ENCODE measurements at regions not wholly inside any gene's neighbourhood (a gene's known extent, or its start where the extent isn't known, plus 50 kb on each side); places are given as distances from the start of the nearest gene placed in this dataset.
"Not testable (repeated sequence)": the region's sequence is repeated elsewhere in the genome, so short reads cannot be mapped to it uniquely, and the experiment has no call there.

DNA sequence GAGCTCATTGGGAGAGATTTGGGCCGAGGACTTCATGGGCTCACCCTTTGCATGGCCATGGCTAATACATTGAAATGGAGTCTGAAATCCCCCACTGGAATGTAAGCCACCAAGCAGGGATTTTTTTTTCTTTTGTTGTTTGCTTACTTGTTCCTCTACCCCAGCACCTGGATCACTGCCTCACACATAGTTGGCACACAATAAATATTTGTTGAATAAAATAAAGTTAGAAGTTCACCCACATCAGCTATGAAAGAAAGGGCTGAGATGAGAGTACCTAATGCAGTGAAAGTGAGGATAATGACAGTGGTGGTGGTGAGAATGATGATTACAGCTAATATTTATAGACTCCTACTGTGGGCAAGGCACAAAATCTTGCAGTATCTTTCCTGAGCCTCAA lies 98.1 kb upstream of the ANXA1 start:
- DNase-seq, result no peak

GRCh38 chr9:73050887-73051550 lies 98.2 kb upstream of the ALDH1A1 start:
- no peak for DNase-seq

- no peak for DNase-seq
Observed at GRCh38 chr9:73050065-73050816, 97.4 kb upstream of the ALDH1A1 start.

- no peak for DNase-seq
Observed at GRCh38 chr9:73049280-73049679, 96.4 kb upstream of the ALDH1A1 start.

- DNase-seq, result no peak
Observed at GRCh38 chr9:73046769-73047168, 93.9 kb upstream of the ALDH1A1 start.

DNA sequence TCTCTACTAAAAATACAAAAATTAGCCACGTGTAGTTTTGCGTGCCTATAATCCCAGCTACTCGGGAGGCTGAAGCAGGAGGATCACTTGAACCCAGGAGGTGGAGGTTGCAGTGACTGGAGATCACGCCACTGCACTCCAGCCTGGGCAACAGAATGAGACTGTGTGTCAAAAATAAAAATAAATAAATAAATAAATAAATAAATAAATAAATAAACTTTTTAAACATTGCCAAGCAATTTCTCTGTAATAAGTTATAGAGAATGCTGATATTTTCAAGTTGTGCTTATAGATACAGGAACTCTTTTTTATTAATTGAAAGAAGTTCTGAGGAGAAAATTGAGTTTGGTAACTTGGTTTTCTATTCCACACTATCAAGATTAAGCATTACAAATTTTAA lies 91.9 kb upstream of the ALDH1A1 start:
- DNase-seq, result not testable (repeated sequence)

DNA sequence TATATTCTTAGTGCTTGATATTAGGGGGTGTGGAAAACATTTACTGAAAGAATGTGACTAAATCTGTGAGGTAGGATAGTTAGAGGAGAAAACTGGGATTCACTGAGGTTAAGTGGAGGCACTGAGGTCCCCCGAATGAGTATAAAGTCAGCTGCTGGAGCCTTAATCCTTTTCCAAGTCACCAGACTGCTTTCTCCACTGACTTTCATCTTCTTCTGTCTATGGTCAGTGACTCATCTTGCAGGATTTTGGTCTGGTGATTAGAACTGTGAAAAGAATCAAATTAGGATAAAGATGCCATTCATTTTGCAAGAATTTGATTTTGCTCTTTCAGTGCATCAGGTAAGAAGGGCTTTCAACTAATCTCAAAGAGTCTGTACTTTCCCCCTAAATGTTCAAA lies 89.3 kb upstream of the ALDH1A1 start:
- no peak for DNase-seq

DNA sequence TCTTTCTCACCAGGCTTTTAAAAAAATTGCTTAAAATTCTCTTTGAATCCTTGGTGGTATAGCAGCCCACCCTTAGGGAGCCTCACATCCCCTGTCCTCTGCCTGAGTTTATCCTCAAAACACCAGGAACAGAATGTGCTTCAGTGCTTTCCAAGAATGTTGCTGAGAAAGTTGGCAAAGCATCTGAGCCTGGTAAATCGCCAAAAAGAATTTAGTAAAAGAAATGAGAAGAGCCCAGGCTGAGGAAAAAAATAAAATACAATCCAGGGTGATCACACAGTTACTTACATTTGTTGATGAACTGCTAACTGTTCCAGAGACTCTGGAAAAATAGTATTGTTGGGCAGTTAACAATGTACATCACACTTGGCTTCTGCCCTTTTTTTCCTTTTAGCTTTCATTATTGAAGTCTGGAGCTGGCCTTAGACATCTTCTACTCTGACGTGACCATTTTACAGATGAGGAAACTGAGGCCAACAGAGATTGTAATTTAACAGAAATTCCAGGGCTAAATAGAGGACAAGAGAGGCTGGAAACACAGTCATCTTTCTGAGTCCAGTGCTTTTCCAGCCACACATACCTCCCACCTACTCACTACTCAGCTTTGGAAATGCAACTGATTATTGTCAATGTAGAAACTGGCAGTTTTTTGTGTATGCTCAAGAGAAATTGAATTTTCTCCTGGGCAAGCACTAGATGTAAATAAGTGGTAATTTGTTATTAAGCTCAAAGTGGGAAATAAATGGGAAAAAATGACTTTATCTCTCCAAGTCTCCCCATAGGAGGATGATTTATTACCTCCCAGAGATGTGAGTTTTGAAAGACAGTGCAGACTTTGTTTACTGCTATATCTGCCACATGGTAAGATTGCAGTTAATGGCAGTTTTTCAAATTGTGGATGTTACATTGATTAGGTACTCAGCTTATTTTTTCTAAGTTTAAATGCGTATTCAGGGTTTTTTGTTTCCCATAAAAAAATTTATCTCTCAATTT lies 86.7 kb upstream of the ALDH1A1 start:
- DNase-seq, result no peak

DNA sequence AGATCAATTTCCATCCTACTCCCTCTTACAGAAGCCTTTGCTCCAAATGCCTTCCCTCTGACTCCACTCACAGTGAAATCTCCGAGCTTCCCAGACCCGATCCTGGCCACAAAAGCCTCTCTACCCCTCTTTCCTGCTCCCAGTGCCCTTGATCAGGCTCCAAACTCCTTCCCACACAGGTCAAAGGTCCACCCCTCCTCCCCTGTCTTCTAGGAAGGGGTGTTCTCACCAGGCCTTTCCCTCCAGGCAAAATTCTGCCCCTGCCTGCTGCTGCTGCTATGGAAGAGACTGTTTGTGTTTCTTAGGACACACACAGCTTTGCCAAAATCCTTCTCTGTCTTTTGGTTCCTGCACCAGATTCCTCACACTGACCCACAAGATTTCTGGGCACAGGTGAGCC lies 85.8 kb upstream of the ALDH1A1 start:
- no peak for DNase-seq

DNA sequence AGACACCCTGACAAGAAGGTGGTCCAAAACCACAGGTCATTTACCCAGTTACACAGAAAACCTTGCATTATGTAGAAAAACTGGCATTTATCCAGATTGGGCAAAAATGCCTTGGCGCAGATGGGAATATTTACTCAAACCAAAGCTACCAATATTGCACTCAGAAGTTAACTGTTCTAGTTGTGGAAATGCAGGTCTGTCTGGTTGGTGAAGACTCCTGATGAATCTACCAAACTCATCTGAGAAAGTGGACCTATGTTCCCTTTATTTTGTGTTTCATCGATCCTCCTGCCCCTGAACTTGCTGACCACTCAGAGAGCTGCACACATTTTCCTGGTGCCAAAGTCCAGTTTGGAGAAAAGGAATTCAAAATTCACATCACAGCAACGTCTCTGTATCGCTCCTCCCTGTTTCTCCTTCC lies 85.2 kb upstream of the ALDH1A1 start:
- DNase-seq, result no peak

DNA sequence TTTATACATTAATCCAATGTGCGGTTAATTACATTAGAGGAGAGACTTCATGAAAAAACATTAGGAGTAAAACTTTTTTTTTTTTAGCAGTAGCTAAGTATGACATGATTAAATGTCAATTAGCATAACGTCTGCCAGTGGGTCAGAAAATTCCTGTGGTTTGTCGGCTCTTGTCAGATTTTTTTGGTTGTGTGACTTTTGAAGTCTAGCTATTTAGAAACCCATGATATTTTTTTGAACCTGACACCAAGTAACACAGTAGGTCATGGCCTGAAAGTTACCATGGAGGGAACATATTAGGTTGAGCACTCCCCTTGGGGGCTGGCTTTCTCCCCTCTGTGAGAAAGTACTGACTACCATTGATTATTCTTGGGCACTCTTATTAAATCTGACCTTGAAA lies 84.8 kb upstream of the ALDH1A1 start:
- DNase-seq, result no peak

GRCh38 chr9:73034962-73035361 lies 82.1 kb upstream of the ALDH1A1 start:
- DNase-seq, result no peak

DNA sequence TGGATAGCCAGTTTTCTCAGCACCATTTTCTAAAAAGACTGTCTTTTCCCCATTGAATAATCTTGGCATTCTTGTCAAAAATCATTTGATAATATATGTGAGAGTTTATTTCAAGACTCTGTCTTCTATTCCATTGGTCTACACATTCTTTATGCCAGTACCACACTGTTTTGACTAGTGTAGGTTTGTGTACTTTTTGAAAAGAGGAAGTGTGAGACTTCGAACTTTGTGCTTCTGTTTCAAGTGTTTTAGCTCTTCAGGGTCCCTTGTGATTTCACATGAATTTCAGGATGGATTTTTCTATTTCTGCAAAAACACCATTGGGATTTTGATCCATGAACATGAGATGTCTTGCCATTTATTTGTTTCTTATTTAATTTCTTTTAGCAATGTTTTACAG lies 78.5 kb upstream of the ALDH1A1 start:
- no peak for DNase-seq

DNA sequence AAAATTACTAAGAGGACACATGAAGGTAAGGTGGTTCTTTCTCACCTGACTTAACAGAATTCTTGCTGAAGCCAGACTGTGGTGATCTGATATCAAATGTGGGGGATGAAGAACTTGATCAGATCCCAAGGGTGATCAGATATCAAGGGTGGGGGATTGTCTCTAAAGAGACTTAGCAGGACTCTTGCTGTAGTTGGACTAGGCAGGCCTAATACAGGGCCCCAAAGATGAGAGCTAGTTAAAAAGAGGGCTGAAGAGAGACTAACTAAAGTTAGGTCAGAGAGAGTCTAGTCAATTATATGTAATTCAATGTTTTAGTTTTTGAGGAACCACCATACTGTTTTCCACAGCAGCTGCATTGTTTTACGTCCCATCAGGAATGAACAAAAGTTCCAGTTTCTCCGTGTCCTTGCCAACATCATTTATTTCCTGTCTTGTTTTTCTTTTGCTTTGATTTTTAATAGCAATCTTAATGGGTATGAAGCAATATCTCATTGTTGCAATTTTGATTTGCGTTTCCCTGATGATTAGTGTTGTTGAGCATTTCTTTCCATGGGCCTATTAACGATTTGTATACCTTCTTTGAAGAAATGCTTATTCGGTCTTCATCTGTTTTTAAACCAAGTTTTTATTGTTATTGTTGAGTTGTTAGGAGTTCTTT lies 77.6 kb upstream of the ALDH1A1 start:
- no peak for DNase-seq

GRCh38 chr9:73029346-73029745 lies 76.5 kb upstream of the ALDH1A1 start:
- DNase-seq, result no peak

- DNase-seq, result no peak
Observed at GRCh38 chr9:73026375-73026774, 73.5 kb upstream of the ALDH1A1 start.

DNA sequence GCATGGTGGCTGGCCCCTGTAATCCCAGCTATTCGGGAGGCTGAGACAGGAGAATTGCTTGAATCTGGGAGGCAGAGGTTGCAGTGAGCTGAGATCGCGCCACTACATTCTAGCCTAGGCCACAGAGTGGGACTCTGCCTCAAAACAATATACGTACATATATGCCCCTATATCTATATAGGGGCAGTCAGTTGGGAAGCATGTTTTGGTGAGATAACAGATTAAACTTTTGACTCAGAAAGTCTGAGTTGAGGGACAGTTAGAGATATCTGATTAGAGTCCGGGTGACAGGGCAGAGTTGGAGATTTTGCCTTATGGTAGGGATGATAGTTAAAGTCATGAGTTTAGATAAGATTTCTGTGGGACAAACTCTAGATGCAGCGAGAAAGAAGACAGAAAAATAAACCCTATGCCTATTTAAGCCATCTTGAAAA lies 71.8 kb upstream of the ALDH1A1 start:
- DNase-seq, result no peak

- peak; percentile 64 for DNase-seq
Observed at GRCh38 chr9:73023025-73023541, 70.2 kb upstream of the ALDH1A1 start.

DNA sequence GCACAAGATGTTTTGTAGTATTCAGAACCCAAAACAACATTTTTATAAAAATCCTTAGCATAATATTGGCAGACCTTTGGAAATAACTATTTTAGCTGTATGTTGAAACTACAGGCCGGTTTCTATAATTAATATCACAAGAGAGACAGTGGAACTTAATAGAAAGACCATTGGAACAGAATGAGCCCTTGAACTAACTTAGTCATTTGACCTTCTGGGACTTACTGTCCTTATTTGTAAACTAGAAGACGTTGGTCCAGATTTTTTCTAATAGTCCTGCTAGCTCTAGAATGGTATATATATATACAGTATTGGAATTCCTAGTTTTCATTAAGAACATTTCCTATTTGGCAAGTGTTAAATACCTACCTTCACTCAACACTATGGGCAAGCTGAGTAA lies 69.5 kb upstream of the ALDH1A1 start:
- no peak for DNase-seq

DNA sequence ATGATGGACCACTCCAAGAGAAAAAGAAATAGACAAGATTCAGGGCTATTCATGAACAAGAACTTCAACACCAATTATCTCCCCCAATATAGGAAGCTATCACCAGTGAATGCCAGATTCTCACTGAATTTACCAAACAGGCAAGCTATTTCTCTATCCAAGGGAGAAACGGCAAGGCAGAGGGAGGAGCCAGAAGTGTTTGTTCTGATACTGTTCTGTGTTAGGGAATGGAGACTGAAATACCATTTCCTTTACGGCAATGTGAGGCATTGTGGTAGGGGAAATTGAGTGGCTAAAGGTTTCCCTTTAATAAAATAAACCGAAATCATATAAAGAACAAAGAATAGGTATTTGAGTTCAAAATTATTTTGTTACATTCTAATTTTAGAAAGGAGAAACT lies 68.0 kb upstream of the ALDH1A1 start:
- DNase-seq, result no peak

GRCh38 chr9:73014011-73014410 lies 61.2 kb upstream of the ALDH1A1 start:
- no peak for DNase-seq

- DNase-seq, result no peak
Observed at GRCh38 chr9:73011956-73012355, 59.1 kb upstream of the ALDH1A1 start.
